Fibroblast of upper back skin (primary cell): ENCODE measurements at regions not wholly inside any gene's neighbourhood (a gene's known extent, or its start where the extent isn't known, plus 50 kb on each side); places are given as distances from the start of the nearest gene placed in this dataset.
"Not testable (repeated sequence)": the region's sequence is repeated elsewhere in the genome, so short reads cannot be mapped to it uniquely, and the experiment has no call there.

Experiments
- DNase-seq: peaks from one replicate; pipeline ENCODE4 v3.0.0-alpha.2; 2013

- DNase-seq, result no peak
Measured at GRCh38 chr13:65585346-65585745, 1644.8 kb downstream of the PCDH9 start.

- no peak for DNase-seq
Measured at GRCh38 chr13:65584126-65584525, 1646.0 kb downstream of the PCDH9 start.

- DNase-seq, result no peak
Measured at GRCh38 chr13:65582160-65582559, 1648.0 kb downstream of the PCDH9 start.

GRCh38 chr13:65564561-65564960 lies 1665.6 kb downstream of the PCDH9 start:
- DNase-seq, result not testable (repeated sequence)

- DNase-seq, result no peak
Measured at GRCh38 chr13:65562305-65562704, 1667.8 kb downstream of the PCDH9 start.

- DNase-seq, result no peak
Measured at GRCh38 chr13:65560936-65561335, 1669.2 kb downstream of the PCDH9 start.

- DNase-seq, result no peak
Measured at GRCh38 chr13:65555962-65556361, 1674.2 kb downstream of the PCDH9 start.

- no peak for DNase-seq
Measured at GRCh38 chr13:65553096-65553727, 1676.9 kb downstream of the PCDH9 start.

GRCh38 chr13:65551208-65551607 lies 1678.9 kb downstream of the PCDH9 start:
- no peak for DNase-seq

- DNase-seq, result peak; percentile 35
Measured at GRCh38 chr13:65540175-65540574, 1690.0 kb downstream of the PCDH9 start.

GRCh38 chr13:65535370-65535769 lies 1694.8 kb downstream of the PCDH9 start:
- no peak for DNase-seq

GRCh38 chr13:65532231-65532630 lies 1697.9 kb downstream of the PCDH9 start:
- no peak for DNase-seq

GRCh38 chr13:65530688-65531087 lies 1699.4 kb downstream of the PCDH9 start:
- DNase-seq, result peak; percentile 17

- DNase-seq, result no peak
Measured at GRCh38 chr13:65529541-65529940, 1700.6 kb downstream of the PCDH9 start.

GRCh38 chr13:65508745-65509144 lies 1721.4 kb downstream of the PCDH9 start:
- DNase-seq, result no peak

GRCh38 chr13:65508338-65508737 lies 1721.8 kb downstream of the PCDH9 start:
- no peak for DNase-seq

GRCh38 chr13:65505941-65506340 lies 1724.2 kb downstream of the PCDH9 start:
- DNase-seq, result no peak

GRCh38 chr13:65504213-65504612 lies 1725.9 kb downstream of the PCDH9 start:
- no peak for DNase-seq

GRCh38 chr13:65500481-65500880 lies 1729.7 kb downstream of the PCDH9 start:
- DNase-seq, result no peak

GRCh38 chr13:65499256-65499655 lies 1730.9 kb downstream of the PCDH9 start:
- DNase-seq, result peak; percentile 73

GRCh38 chr13:65497265-65497664 lies 1732.9 kb downstream of the PCDH9 start:
- DNase-seq, result peak; percentile 67

GRCh38 chr13:65490725-65491124 lies 1739.4 kb downstream of the PCDH9 start:
- DNase-seq, result not testable (repeated sequence)

GRCh38 chr13:65488606-65489005 lies 1741.5 kb downstream of the PCDH9 start:
- DNase-seq, result no peak

GRCh38 chr13:65479692-65480091 lies 1750.4 kb downstream of the PCDH9 start:
- no peak for DNase-seq

- no peak for DNase-seq
Measured at GRCh38 chr13:65473196-65473595, 1756.9 kb downstream of the PCDH9 start.
